ENCODE measurements at regions not wholly inside any gene's neighbourhood (a gene's known extent, or its start where the extent isn't known, plus 50 kb on each side); places are given as distances from the start of the nearest gene placed in this dataset.

GRCh38 chr5:143691287-143691944 lies 120.5 kb upstream of the HMHB1 start:
- TF ChIP-seq, protein P1, sequence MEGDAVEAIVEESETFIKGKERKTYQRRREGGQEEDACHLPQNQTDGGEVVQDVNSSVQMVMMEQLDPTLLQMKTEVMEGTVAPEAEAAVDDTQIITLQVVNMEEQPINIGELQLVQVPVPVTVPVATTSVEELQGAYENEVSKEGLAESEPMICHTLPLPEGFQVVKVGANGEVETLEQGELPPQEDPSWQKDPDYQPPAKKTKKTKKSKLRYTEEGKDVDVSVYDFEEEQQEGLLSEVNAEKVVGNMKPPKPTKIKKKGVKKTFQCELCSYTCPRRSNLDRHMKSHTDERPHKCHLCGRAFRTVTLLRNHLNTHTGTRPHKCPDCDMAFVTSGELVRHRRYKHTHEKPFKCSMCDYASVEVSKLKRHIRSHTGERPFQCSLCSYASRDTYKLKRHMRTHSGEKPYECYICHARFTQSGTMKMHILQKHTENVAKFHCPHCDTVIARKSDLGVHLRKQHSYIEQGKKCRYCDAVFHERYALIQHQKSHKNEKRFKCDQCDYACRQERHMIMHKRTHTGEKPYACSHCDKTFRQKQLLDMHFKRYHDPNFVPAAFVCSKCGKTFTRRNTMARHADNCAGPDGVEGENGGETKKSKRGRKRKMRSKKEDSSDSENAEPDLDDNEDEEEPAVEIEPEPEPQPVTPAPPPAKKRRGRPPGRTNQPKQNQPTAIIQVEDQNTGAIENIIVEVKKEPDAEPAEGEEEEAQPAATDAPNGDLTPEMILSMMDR (IDR thresholded peaks at IDR 0.05): no peak
- TF ChIP-seq, protein P2, sequence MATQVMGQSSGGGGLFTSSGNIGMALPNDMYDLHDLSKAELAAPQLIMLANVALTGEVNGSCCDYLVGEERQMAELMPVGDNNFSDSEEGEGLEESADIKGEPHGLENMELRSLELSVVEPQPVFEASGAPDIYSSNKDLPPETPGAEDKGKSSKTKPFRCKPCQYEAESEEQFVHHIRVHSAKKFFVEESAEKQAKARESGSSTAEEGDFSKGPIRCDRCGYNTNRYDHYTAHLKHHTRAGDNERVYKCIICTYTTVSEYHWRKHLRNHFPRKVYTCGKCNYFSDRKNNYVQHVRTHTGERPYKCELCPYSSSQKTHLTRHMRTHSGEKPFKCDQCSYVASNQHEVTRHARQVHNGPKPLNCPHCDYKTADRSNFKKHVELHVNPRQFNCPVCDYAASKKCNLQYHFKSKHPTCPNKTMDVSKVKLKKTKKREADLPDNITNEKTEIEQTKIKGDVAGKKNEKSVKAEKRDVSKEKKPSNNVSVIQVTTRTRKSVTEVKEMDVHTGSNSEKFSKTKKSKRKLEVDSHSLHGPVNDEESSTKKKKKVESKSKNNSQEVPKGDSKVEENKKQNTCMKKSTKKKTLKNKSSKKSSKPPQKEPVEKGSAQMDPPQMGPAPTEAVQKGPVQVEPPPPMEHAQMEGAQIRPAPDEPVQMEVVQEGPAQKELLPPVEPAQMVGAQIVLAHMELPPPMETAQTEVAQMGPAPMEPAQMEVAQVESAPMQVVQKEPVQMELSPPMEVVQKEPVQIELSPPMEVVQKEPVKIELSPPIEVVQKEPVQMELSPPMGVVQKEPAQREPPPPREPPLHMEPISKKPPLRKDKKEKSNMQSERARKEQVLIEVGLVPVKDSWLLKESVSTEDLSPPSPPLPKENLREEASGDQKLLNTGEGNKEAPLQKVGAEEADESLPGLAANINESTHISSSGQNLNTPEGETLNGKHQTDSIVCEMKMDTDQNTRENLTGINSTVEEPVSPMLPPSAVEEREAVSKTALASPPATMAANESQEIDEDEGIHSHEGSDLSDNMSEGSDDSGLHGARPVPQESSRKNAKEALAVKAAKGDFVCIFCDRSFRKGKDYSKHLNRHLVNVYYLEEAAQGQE (IDR thresholded peaks at IDR 0.05; ENCODE audit: insufficient read depth in 1 of 2, low read depth in 2 of 2, low read length in 1 of 2): no peak
- TF ChIP-seq TCF7L2 (IDR thresholded peaks at IDR 0.05; ENCODE audit: low read depth, low read length): no peak
